ENCODE measurements at regions not wholly inside any gene's neighbourhood (a gene's known extent, or its start where the extent isn't known, plus 50 kb on each side); places are given as distances from the start of the nearest gene placed in this dataset.

DNA sequence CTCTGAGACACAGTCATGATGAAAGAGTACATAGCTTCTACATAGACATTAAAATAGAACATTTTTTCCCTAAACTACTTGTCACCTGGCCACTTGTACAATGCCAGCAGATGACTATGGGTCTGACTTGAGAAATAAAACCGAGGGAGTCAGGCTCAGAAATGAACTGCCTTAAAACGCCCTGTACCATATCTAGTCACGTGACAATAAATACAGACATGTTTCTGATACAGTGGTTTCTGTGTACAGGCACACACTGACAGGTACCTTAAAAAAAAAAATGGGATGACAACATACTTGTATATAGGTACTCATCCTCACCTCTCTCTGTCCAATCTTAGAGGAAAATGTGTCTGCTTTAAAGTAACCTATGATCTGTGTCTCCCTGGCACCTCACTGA lies 144.1 kb downstream of the SH3BGRL2 start:
- TF ChIP-seq CTCF (IDR thresholded peaks at IDR 0.05) (no peak), POLR2A (IDR thresholded peaks at IDR 0.05) (no peak)
